Breast epithelium (tissue), 4 donors: ENCODE measurements at regions not wholly inside any gene's neighbourhood (a gene's known extent, or its start where the extent isn't known, plus 50 kb on each side); places are given as distances from the start of the nearest gene placed in this dataset.

Source experiments
- DNase-seq, 2 donors: peaks; one replicate each; pipeline ENCODE4 v3.0.0-alpha.2; 2019; ENCODE audit warnings: low spot score in 2 of 2
- H3K27ac ChIP-seq, 2 donors: fragments of 200-600 bp; sonication (generic) in 1 of 2; one replicate each; pipeline ENCODE4 v1.5.1; 2016 to 2019; ENCODE audit warnings: mild to moderate bottlenecking in 1 of 2
- H3K27me3 ChIP-seq, 2 donors: fragments of 200-600 bp; sonication (generic) in 1 of 2; one replicate each; pipeline versions ENCODE4 v1.5.1 to v1.6.0; 2017 to 2019; ENCODE audit warnings: control low read depth in 1 of 2, mild to moderate bottlenecking in 1 of 2
- H3K36me3 ChIP-seq: fragments of 200-600 bp; one replicate; pipeline ENCODE4 v1.5.1; 2019
- H3K4me1 ChIP-seq, 2 donors: fragments of 200-600 bp; sonication (generic); one replicate each; pipeline ENCODE4 v1.5.1; 2016 to 2019; ENCODE audit warnings: control low read depth in 1 of 2
- H3K4me3 ChIP-seq, 3 donors: fragments of 200-600 bp; sonication (generic); 1 replicate in 2 of 3; 2 replicates in 1 of 3; pipeline ENCODE4 v1.5.1; 2016 to 2019; ENCODE audit warnings: mild to moderate bottlenecking in 3 of 3, moderate library complexity in 2 of 3
- H3K9me3 ChIP-seq, 2 donors: fragments of 200-600 bp; sonication (generic) in 1 of 2; one replicate each; pipeline ENCODE4 v1.5.1; 2016 to 2019; ENCODE audit warnings: control low read depth in 1 of 2
- CTCF ChIP-seq, 3 donors: fragments of 450-650 bp; IDR thresholded peaks; one replicate each; pipeline ENCODE4 v1.5.1; 2016 to 2017; ENCODE audit warnings: antibody characterized with exemption in 3 of 3, mild to moderate bottlenecking in 3 of 3, moderate library complexity in 3 of 3
- POLR2A ChIP-seq: fragments of 450-650 bp; IDR thresholded peaks from one replicate; pipeline ENCODE4 v1.6.1; 2016; ENCODE audit warnings: antibody characterized with exemption, mild to moderate bottlenecking, moderate library complexity
- POLR2AphosphoS5 ChIP-seq, 3 donors: sonication (generic); formaldehyde crosslinking; IDR thresholded peaks; one replicate each; pipeline ENCODE4 v1.6.1; 2017; ENCODE audit warnings: antibody characterized with exemption in 3 of 3
- intact Hi-C: fragments of 100-400 bp; cut with DNase I; formaldehyde crosslinking; loops from one replicate; pipeline ENCODE4 v1.15.1; 2023; ENCODE audit warnings: low total_unique reads

DNA sequence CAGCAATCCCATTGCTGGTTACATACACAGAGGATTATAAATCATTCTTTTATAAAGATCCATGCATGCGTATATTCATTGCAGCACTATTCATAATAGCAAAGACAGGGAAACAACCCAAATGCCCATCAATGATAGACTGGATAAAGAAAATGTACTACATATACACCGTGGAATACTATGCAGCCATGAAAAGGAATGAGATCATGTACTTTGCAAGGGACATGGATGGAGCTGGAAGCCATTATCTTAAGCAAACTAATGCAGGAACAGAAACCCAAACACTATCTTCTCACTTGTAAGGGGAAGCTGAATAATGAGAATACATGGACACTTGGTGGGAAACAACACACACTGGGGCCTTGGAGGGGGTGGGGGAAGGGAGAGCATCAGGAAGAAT lies 529.7 kb downstream of the TBC1D32 start:
- no peaks in the 10 kb centered on the region for H3K4me1 ChIP-seq
- TF ChIP-seq POLR2AphosphoS5 (IDR thresholded peaks at IDR 0.05) (no peak), CTCF (IDR thresholded peaks at IDR 0.05) (no peak), POLR2A (no peak)
- no peak for DNase-seq
- no peak overlapping the region for H3K4me3 ChIP-seq
- no peaks in the 10 kb centered on the region for H3K27me3 ChIP-seq
- no peaks in the 10 kb centered on the region for H3K9me3 ChIP-seq
- no peak overlapping the region for H3K27ac ChIP-seq
- intact Hi-C loops, result no loop called here
- H3K36me3 ChIP-seq, result no peaks in the 10 kb centered on the region

- Histone ChIP-seq H3K4me1 (no peaks in the 10 kb centered on the region), H3K27me3 (no peaks in the 10 kb centered on the region), H3K4me3 (no peak overlapping the region), H3K36me3 (no peaks in the 10 kb centered on the region), H3K9me3 (no peaks in the 10 kb centered on the region), H3K27ac (no peak overlapping the region)
- intact Hi-C loops, result no loop called here
- no peak for TF ChIP-seq CTCF (IDR thresholded peaks at IDR 0.05)
- no peak for TF ChIP-seq POLR2A
- TF ChIP-seq POLR2AphosphoS5 (IDR thresholded peaks at IDR 0.05), result no peak
- no peak for DNase-seq
These were observed 547.6 kb downstream of the TBC1D32 start for GRCh38 chr6:120786682-120787081.

DNA sequence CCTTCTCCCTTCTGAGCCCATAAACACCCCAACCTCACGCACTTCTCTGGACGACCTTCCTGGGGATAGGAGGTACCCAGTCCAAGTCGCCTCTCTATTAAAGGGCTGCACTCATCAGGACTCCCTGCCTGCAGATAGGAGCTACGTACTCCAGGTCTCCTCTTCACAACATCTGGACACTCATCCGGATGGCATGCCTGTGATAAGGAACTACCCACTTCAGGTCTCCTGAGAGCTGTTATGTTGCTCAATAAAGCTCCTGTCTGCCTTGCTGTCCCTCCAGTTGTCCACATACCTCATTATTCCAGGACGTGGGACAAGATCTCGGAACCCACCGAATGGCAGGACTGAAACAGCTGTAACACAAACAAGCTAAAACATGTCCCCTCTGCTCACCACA lies 548.0 kb downstream of the TBC1D32 start:
- Histone ChIP-seq H3K9me3 (no peaks in the 10 kb centered on the region), H3K36me3 (no peaks in the 10 kb centered on the region), H3K4me3 (no peak overlapping the region), H3K27me3 (no peaks in the 10 kb centered on the region), H3K4me1 (no peaks in the 10 kb centered on the region), H3K27ac (no peak overlapping the region)
- intact Hi-C loops, result no loop called here
- no peak for DNase-seq
- TF ChIP-seq POLR2A (no peak), POLR2AphosphoS5 (IDR thresholded peaks at IDR 0.05) (no peak), CTCF (IDR thresholded peaks at IDR 0.05) (no peak)

GRCh38 chr6:120785459-120786086 lies 548.7 kb downstream of the TBC1D32 start:
- H3K27me3 ChIP-seq, result no peaks in the 10 kb centered on the region
- no peaks in the 10 kb centered on the region for H3K9me3 ChIP-seq
- no peaks in the 10 kb centered on the region for H3K36me3 ChIP-seq
- DNase-seq, result no peak
- TF ChIP-seq CTCF (IDR thresholded peaks at IDR 0.05) (no peak), POLR2AphosphoS5 (IDR thresholded peaks at IDR 0.05) (no peak), POLR2A (no peak)
- H3K27ac ChIP-seq, result no peak overlapping the region
- H3K4me1 ChIP-seq, result no peaks in the 10 kb centered on the region
- H3K4me3 ChIP-seq, result no peak overlapping the region
- intact Hi-C loops, result no loop called here

DNA sequence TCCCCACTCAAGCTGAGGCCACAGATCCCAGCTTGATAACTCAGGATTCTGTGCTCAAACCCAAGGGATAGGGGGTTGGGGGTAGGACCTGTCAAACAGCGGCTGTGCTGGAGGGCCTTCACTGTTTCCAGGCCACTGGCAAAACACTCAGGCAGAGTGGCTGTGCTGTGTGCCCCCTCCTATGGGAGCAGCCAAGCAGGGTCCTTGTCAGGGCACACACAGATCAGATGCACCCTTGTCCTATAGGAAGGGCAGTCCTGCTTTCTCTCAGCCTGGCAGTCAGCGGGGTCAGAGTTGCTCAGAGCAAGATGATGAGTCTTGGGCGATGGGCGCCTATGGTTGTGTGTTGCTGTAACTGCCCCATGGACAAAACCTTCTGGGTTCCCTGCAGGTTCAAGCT lies 554.8 kb downstream of the TBC1D32 start:
- Histone ChIP-seq H3K27me3 (no peaks in the 10 kb centered on the region), H3K4me3 (no peak overlapping the region), H3K27ac (no peak overlapping the region), H3K4me1 (no peaks in the 10 kb centered on the region), H3K36me3 (no peaks in the 10 kb centered on the region), H3K9me3 (peaks cover 0 to 8% of the 10 kb centered on the region in 2 donors)
- intact Hi-C loops, result no loop called here
- TF ChIP-seq POLR2AphosphoS5 (IDR thresholded peaks at IDR 0.05) (no peak), CTCF (IDR thresholded peaks at IDR 0.05) (no peak), POLR2A (no peak)
- no peak for DNase-seq
